ENCODE measurements at regions not wholly inside any gene's neighbourhood (a gene's known extent, or its start where the extent isn't known, plus 50 kb on each side); places are given as distances from the start of the nearest gene placed in this dataset.

GRCh38 chr6:103236923-103237322 is 1622.8 kb downstream of the HACE1 start:
- DNase-seq, result no peak

- DNase-seq, result no peak
Measured at GRCh38 chr6:103231181-103231580, 1628.5 kb downstream of the HACE1 start.

- DNase-seq, result no peak
Measured at GRCh38 chr6:103215847-103216246, 1643.9 kb downstream of the HACE1 start.

GRCh38 chr6:103210686-103211085 is 1649.0 kb downstream of the HACE1 start:
- no peak for DNase-seq

- no peak for DNase-seq
Measured at GRCh38 chr6:103198386-103198785, 1661.3 kb downstream of the HACE1 start.

- DNase-seq, result no peak
Measured at GRCh38 chr6:103193413-103193812, 1666.3 kb downstream of the HACE1 start.

GRCh38 chr6:103191391-103192093 is 1668.2 kb downstream of the HACE1 start:
- no peak for DNase-seq

GRCh38 chr6:103184776-103185175 is 1674.9 kb downstream of the HACE1 start:
- DNase-seq, result no peak

- no peak for DNase-seq
Measured at GRCh38 chr6:103183831-103184411, 1675.8 kb downstream of the HACE1 start.

GRCh38 chr6:103178193-103178592 is 1681.5 kb downstream of the HACE1 start:
- DNase-seq, result no peak

GRCh38 chr6:103177791-103178190 is 1681.9 kb downstream of the HACE1 start:
- DNase-seq, result no peak

- no peak for DNase-seq
Measured at GRCh38 chr6:103175056-103175455, 1684.7 kb downstream of the HACE1 start.

GRCh38 chr6:103167345-103168071 is 1692.2 kb downstream of the HACE1 start:
- no peak for DNase-seq

GRCh38 chr6:103154779-103155572 is 1704.7 kb downstream of the HACE1 start:
- no peak for DNase-seq

- DNase-seq, result no peak
Measured at GRCh38 chr6:103153016-103153415, 1706.7 kb downstream of the HACE1 start.

GRCh38 chr6:103142902-103143301 is 1716.8 kb downstream of the HACE1 start:
- DNase-seq, result no peak

- no peak for DNase-seq
Measured at GRCh38 chr6:103140308-103141027, 1719.3 kb downstream of the HACE1 start.

GRCh38 chr6:103139377-103139776 is 1720.3 kb downstream of the HACE1 start:
- no peak for DNase-seq

GRCh38 chr6:103124471-103124870 is 1731.0 kb downstream of the GRIK2 start:
- DNase-seq, result no peak

GRCh38 chr6:103122766-103123601 is 1729.5 kb downstream of the GRIK2 start:
- no peak for DNase-seq

GRCh38 chr6:103119056-103119455 is 1725.5 kb downstream of the GRIK2 start:
- no peak for DNase-seq

- no peak for DNase-seq
Measured at GRCh38 chr6:103114582-103114981, 1721.1 kb downstream of the GRIK2 start.

All from effector CD4-positive, alpha-beta T cell (primary cell).